B cell (primary cell): ENCODE measurements at regions not wholly inside any gene's neighbourhood (a gene's known extent, or its start where the extent isn't known, plus 50 kb on each side); places are given as distances from the start of the nearest gene placed in this dataset.

Experiments
- ATAC-seq: fragments of 200-7000 bp; cut with Tn5 transposase; one replicate; pipeline ENCODE4 v1.10.0; 2021; ENCODE audit warnings: low read depth, mild to moderate bottlenecking, moderate number of reproducible peaks, moderate library complexity
- CTCF ChIA-PET: fragments of 350-600 bp; sonication (Branson Sonifier 250); formaldehyde crosslinking; loops from one replicate; lab custom pipeline; 2021; ENCODE audit warnings: antibody characterized with exemption, inconsistent platforms; lab: Charles Lee
- POLR2A ChIA-PET: fragments of 350-600 bp; sonication (Branson Sonifier 250); formaldehyde crosslinking; loops from one replicate; lab custom pipeline; 2021; ENCODE audit warnings: antibody characterized with exemption; lab: Charles Lee
- DNase-seq: peaks from one replicate; pipeline ENCODE4 v3.0.0; 2013
- H2AFZ ChIP-seq: 2 replicates; pipeline ENCODE4 v1.6.1; 2012; ENCODE audit warnings: mild to moderate bottlenecking, low read depth, low read length; ENCODE audit not compliant: insufficient read depth, poor library complexity, severe bottlenecking
- H3K27ac ChIP-seq, 2 donors: 1 replicate in 1 of 2; 2 replicates in 1 of 2; pipeline ENCODE4 v1.5.1; 2012 to 2013; ENCODE audit warnings: low read length in 2 of 2, mild to moderate bottlenecking in 2 of 2, moderate library complexity in 1 of 2
- H3K27me3 ChIP-seq, 4 experiments: fragments of 200-600 bp in 1 of 4; sonication (generic) in 1 of 4; replicated peaks in 1 of 4; 1 replicate in 2 of 4; 2 replicates in 2 of 4; pipeline versions ENCODE4 v1.6.1 to v1.7.0; 2013 to 2016; ENCODE audit warnings: low read length in 3 of 4, mild to moderate bottlenecking in 2 of 4, mixed read lengths in 1 of 4, moderate library complexity in 1 of 4; ENCODE audit not compliant: insufficient read depth in 4 of 4, control insufficient read depth in 3 of 4; ENCODE audit errors: control extremely low read depth in 1 of 4
- H3K36me3 ChIP-seq, 2 experiments: replicated peaks in 1 of 2; 1 replicate in 1 of 2; 2 replicates in 1 of 2; pipeline versions ENCODE4 v1.6.1 to v1.7.1; 2013; ENCODE audit warnings: low read length in 1 of 2; ENCODE audit not compliant: insufficient read depth in 2 of 2, control insufficient read depth in 1 of 2; ENCODE audit errors: control extremely low read depth in 1 of 2, extremely low read depth in 1 of 2
- H3K4me1 ChIP-seq, 2 donors: fragments of 200-600 bp in 1 of 2; sonication (generic) in 1 of 2; 1 replicate in 1 of 2; 2 replicates in 1 of 2; pipeline versions ENCODE4 v1.5.1 to v1.6.1; 2013 to 2017; ENCODE audit warnings: low read length in 2 of 2; ENCODE audit not compliant: control insufficient read depth in 2 of 2, insufficient read depth in 2 of 2
- H3K4me2 ChIP-seq: replicated peaks from 2 replicates; pipeline ENCODE3; 2012; ENCODE audit warnings: mild to moderate bottlenecking, low read depth, low read length; ENCODE audit not compliant: poor library complexity, severe bottlenecking
- H3K4me3 ChIP-seq, 5 experiments: fragments of 200-600 bp in 1 of 5; sonication (generic) in 1 of 5; 1 replicate in 3 of 5; 2 replicates in 2 of 5; pipeline versions ENCODE4 v1.5.1 to v1.7.0; 2011 to 2016; ENCODE audit warnings: low read length in 4 of 5, mild to moderate bottlenecking in 4 of 5, low read depth in 2 of 5, control low read depth in 1 of 5, moderate library complexity in 1 of 5; ENCODE audit not compliant: insufficient read depth in 1 of 5; ENCODE audit errors: control extremely low read depth in 1 of 5, extremely low read depth in 1 of 5
- H3K79me2 ChIP-seq: fragments of 200-600 bp; sonication (generic); one replicate; pipeline ENCODE4 v1.6.0; 2016; ENCODE audit warnings: low read length; ENCODE audit not compliant: control insufficient read depth, insufficient read depth
- H3K9ac ChIP-seq: fragments of 200-600 bp; sonication (generic); 2 replicates; pipeline ENCODE4 v1.6.1; 2017; ENCODE audit warnings: mild to moderate bottlenecking, low read length, moderate library complexity
- H3K9me3 ChIP-seq, 3 donors: one replicate each; pipeline versions ENCODE4 v1.6.1 to v1.7.1; 2013; ENCODE audit warnings: low read length in 2 of 3; ENCODE audit not compliant: control insufficient read depth in 2 of 3, insufficient read depth in 1 of 3; ENCODE audit errors: control extremely low read depth in 1 of 3
- H4K20me1 ChIP-seq: 2 replicates; pipeline ENCODE4 v1.6.0; 2012; ENCODE audit warnings: mild to moderate bottlenecking, low read length; ENCODE audit not compliant: insufficient read depth, control insufficient read depth, poor library complexity, severe bottlenecking
- H3K27ac Mint-ChIP-seq: one replicate; pipeline ENCODE4 v1.8.0; 2021; ENCODE audit warnings: mixed read lengths
- H3K27me3 Mint-ChIP-seq: one replicate; pipeline ENCODE4 v1.8.0; 2021; ENCODE audit warnings: mixed read lengths
- H3K4me1 Mint-ChIP-seq: one replicate; pipeline ENCODE4 v1.8.0; 2021; ENCODE audit warnings: mixed read lengths
- H3K4me3 Mint-ChIP-seq: one replicate; pipeline ENCODE4 v1.8.0; 2021; ENCODE audit warnings: mixed read lengths
- H3K9me3 Mint-ChIP-seq: one replicate; pipeline ENCODE4 v1.8.0; 2022; ENCODE audit warnings: mixed read lengths; ENCODE audit not compliant: insufficient read depth
- EZH2 ChIP-seq: IDR thresholded peaks from 2 replicates; pipeline ENCODE4 v1.6.1; 2012; ENCODE audit warnings: borderline replicate concordance, low read depth, mild to moderate bottlenecking, moderate library complexity, low read length; ENCODE audit not compliant: insufficient read depth, poor library complexity, severe bottlenecking
- WGBS: methylation state at CpG from one replicate; pipeline ENCODE4 v1.1.5; 2013; ENCODE audit warnings: missing lambda C conversion rate; ENCODE audit not compliant: insufficient coverage; 5-methylcytosine and 5-hydroxymethylcytosine counted together
- intact Hi-C: fragments of 100-400 bp; cut with micrococcal nuclease; formaldehyde crosslinking; loops from one replicate; pipeline ENCODE4 v1.10.0; 2022
- TF ChIP-seq, protein P1 (sequence below): fragments of 200-600 bp; IDR thresholded peaks from one replicate; pipeline ENCODE4 v1.8.0; 2022; ENCODE audit warnings: antibody characterized with exemption, mild to moderate bottlenecking

DNA sequence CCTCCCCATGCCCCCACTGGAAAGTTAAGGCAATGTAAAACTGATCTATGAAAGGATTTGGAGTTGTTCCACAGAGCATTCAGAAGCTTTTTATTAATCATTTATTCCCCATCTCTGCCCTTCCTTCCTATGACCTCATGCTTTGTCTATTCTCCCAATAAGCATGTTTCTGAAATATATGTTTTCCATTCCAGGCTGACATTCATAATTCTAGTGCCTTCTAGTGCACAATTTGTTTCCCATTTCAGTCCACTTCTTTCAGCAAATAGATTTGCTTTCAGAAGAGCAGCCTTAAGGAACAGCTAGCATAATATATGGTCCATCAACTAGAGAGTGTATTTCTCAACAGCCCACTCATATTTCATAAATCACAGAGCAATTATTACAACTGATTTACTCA lies 77.1 kb upstream of the ATXN3L start:
- H3K27me3 ChIP-seq = peaks cover 0 to 2% (median 0%) of the 10 kb centered on the region in 4 experiments
- H3K4me1 Mint-ChIP-seq = peaks cover 10% of the 10 kb centered on the region
- no peak overlapping the region for H3K27ac ChIP-seq
- no peak overlapping the region for H2AFZ ChIP-seq
- H3K27me3 Mint-ChIP-seq = no peaks in the 10 kb centered on the region
- POLR2A ChIA-PET = no interaction called here
- H3K4me3 Mint-ChIP-seq = no peak overlapping the region
- H3K9me3 ChIP-seq = no peaks in the 10 kb centered on the region
- no peak overlapping the region for H3K4me3 ChIP-seq
- H3K9me3 Mint-ChIP-seq = no peaks in the 10 kb centered on the region
- no peak overlapping the region for H3K27ac Mint-ChIP-seq
- H3K4me1 ChIP-seq = peaks cover 0 to 5% of the 10 kb centered on the region in 2 donors
- H3K79me2 ChIP-seq = no peaks in the 10 kb centered on the region
- CTCF ChIA-PET = no interaction called here
- no peaks in the 10 kb centered on the region for H3K36me3 ChIP-seq
- no peak overlapping the region for H3K4me2 ChIP-seq
- TF ChIP-seq, protein P1, sequence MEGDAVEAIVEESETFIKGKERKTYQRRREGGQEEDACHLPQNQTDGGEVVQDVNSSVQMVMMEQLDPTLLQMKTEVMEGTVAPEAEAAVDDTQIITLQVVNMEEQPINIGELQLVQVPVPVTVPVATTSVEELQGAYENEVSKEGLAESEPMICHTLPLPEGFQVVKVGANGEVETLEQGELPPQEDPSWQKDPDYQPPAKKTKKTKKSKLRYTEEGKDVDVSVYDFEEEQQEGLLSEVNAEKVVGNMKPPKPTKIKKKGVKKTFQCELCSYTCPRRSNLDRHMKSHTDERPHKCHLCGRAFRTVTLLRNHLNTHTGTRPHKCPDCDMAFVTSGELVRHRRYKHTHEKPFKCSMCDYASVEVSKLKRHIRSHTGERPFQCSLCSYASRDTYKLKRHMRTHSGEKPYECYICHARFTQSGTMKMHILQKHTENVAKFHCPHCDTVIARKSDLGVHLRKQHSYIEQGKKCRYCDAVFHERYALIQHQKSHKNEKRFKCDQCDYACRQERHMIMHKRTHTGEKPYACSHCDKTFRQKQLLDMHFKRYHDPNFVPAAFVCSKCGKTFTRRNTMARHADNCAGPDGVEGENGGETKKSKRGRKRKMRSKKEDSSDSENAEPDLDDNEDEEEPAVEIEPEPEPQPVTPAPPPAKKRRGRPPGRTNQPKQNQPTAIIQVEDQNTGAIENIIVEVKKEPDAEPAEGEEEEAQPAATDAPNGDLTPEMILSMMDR = no peak
- TF ChIP-seq EZH2 = no peak
- intact Hi-C loops = no loop called here
- no peak overlapping the region for H3K9ac ChIP-seq
- DNase-seq = no peak
- no peaks in the 10 kb centered on the region for H4K20me1 ChIP-seq
- ATAC-seq = no peak

DNA sequence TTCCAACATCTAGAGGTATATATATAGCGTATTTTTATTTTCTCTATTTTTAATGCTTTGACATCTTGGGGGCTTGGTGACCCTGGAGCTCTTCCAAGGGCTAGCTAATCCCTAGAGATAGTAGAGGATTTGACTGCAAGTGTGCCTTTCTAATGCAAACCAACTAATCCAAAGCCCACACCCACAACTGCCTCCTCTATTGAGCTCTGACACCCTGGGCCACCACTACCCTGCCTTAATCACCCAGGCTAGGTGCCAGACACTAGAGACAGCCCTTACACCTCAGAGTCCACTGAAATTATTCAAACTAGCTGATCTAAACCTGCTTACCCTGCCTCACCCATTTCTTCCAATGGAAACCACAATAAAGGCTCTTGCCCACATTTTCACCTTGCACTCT lies 69.6 kb upstream of the ATXN3L start:
- no peaks in the 10 kb centered on the region for H3K27me3 Mint-ChIP-seq
- H3K9me3 Mint-ChIP-seq = no peaks in the 10 kb centered on the region
- no peak overlapping the region for H3K4me3 Mint-ChIP-seq
- intact Hi-C loops = no loop called here
- Histone ChIP-seq H3K9me3 (no peaks in the 10 kb centered on the region), H3K9ac (no peak overlapping the region), H3K27me3 (no peaks in the 10 kb centered on the region), H3K4me3 (no peak overlapping the region), H3K79me2 (no peaks in the 10 kb centered on the region), H3K4me1 (no peaks in the 10 kb centered on the region), H3K36me3 (no peaks in the 10 kb centered on the region), H3K27ac (no peak overlapping the region), H3K4me2 (no peak overlapping the region), H4K20me1 (no peaks in the 10 kb centered on the region), H2AFZ (no peak overlapping the region)
- ChIA-PET POLR2A (no interaction called here), CTCF (interaction anchor here (1.2 kb wide), 1 partner anchor 9 kb away, joined by 4 read pairs; no protein-coding TSS in a partner anchor)
- no peak overlapping the region for H3K27ac Mint-ChIP-seq
- no peak for TF ChIP-seq EZH2
- TF ChIP-seq, protein P1 = no peak
- peaks cover 9% of the 10 kb centered on the region for H3K4me1 Mint-ChIP-seq
- ATAC-seq (no peak), DNase-seq (no peak)
- WGBS = no CpG with 5 or more reads among the region's 1 CpG
